ENCODE measurements at regions not wholly inside any gene's neighbourhood (a gene's known extent, or its start where the extent isn't known, plus 50 kb on each side); places are given as distances from the start of the nearest gene placed in this dataset.
"Not testable (repeated sequence)": the region's sequence is repeated elsewhere in the genome, so short reads cannot be mapped to it uniquely, and the experiment has no call there.

- Histone ChIP-seq H3K9me3 (no peaks in the 10 kb centered on the region), H3K4me3 (no peak overlapping the region), H3K27me3 (no peaks in the 10 kb centered on the region), H3K36me3 (no peaks in the 10 kb centered on the region)
- no peak for DNase-seq
Measured at GRCh38 chr3:44117736-44118135, 124.0 kb upstream of the TOPAZ1 start.

- H3K27me3 ChIP-seq: no peaks in the 10 kb centered on the region
- H3K36me3 ChIP-seq: no peaks in the 10 kb centered on the region
- no peak overlapping the region for H3K4me3 ChIP-seq
- no peaks in the 10 kb centered on the region for H3K9me3 ChIP-seq
- no peak for DNase-seq
Measured at GRCh38 chr3:44120721-44121582, 120.7 kb upstream of the TOPAZ1 start.

GRCh38 chr3:44125246-44125645 lies 116.4 kb upstream of the TOPAZ1 start:
- H3K36me3 ChIP-seq: no peaks in the 10 kb centered on the region
- no peaks in the 10 kb centered on the region for H3K27me3 ChIP-seq
- no peak overlapping the region for H3K4me3 ChIP-seq
- no peaks in the 10 kb centered on the region for H3K9me3 ChIP-seq
- no peak for DNase-seq

- no peak for DNase-seq
- H3K4me3 ChIP-seq: no peak overlapping the region
- H3K9me3 ChIP-seq: no peaks in the 10 kb centered on the region
- no peaks in the 10 kb centered on the region for H3K27me3 ChIP-seq
- no peaks in the 10 kb centered on the region for H3K36me3 ChIP-seq
Measured at GRCh38 chr3:44125882-44126281, 115.8 kb upstream of the TOPAZ1 start.

GRCh38 chr3:44128057-44128775 lies 113.5 kb upstream of the TOPAZ1 start:
- no peaks in the 10 kb centered on the region for H3K36me3 ChIP-seq
- no peak for DNase-seq
- H3K27me3 ChIP-seq: no peaks in the 10 kb centered on the region
- H3K4me3 ChIP-seq: no peak overlapping the region
- no peaks in the 10 kb centered on the region for H3K9me3 ChIP-seq

GRCh38 chr3:44130249-44130648 lies 111.4 kb upstream of the TOPAZ1 start:
- Histone ChIP-seq H3K27me3 (no peaks in the 10 kb centered on the region), H3K36me3 (no peaks in the 10 kb centered on the region), H3K9me3 (no peaks in the 10 kb centered on the region), H3K4me3 (no peak overlapping the region)
- no peak for DNase-seq

GRCh38 chr3:44132061-44132460 lies 109.6 kb upstream of the TOPAZ1 start:
- no peaks in the 10 kb centered on the region for H3K27me3 ChIP-seq
- DNase-seq: no peak
- H3K9me3 ChIP-seq: no peaks in the 10 kb centered on the region
- H3K4me3 ChIP-seq: no peak overlapping the region
- no peaks in the 10 kb centered on the region for H3K36me3 ChIP-seq

GRCh38 chr3:44132593-44132992 lies 109.1 kb upstream of the TOPAZ1 start:
- Histone ChIP-seq H3K9me3 (no peaks in the 10 kb centered on the region), H3K27me3 (no peaks in the 10 kb centered on the region), H3K36me3 (no peaks in the 10 kb centered on the region), H3K4me3 (no peak overlapping the region)
- DNase-seq: no peak

- no peak for DNase-seq
- Histone ChIP-seq H3K9me3 (no peaks in the 10 kb centered on the region), H3K36me3 (no peaks in the 10 kb centered on the region), H3K27me3 (no peaks in the 10 kb centered on the region), H3K4me3 (no peak overlapping the region)
Measured at GRCh38 chr3:44136421-44136820, 105.3 kb upstream of the TOPAZ1 start.

- H3K9me3 ChIP-seq: no peaks in the 10 kb centered on the region
- no peak overlapping the region for H3K4me3 ChIP-seq
- no peaks in the 10 kb centered on the region for H3K27me3 ChIP-seq
- no peak for DNase-seq
- H3K36me3 ChIP-seq: no peaks in the 10 kb centered on the region
Measured at GRCh38 chr3:44146073-44146472, 95.6 kb upstream of the TOPAZ1 start.

GRCh38 chr3:44159696-44160300 lies 81.9 kb upstream of the TOPAZ1 start:
- Histone ChIP-seq H3K4me3 (no peak overlapping the region), H3K36me3 (no peaks in the 10 kb centered on the region), H3K9me3 (no peaks in the 10 kb centered on the region), H3K27me3 (no peaks in the 10 kb centered on the region)
- DNase-seq: no peak

GRCh38 chr3:44160818-44161217 lies 80.9 kb upstream of the TOPAZ1 start:
- Histone ChIP-seq H3K27me3 (no peaks in the 10 kb centered on the region), H3K36me3 (no peaks in the 10 kb centered on the region), H3K9me3 (no peaks in the 10 kb centered on the region), H3K4me3 (no peak overlapping the region)
- no peak for DNase-seq

- Histone ChIP-seq H3K36me3 (no peaks in the 10 kb centered on the region), H3K27me3 (no peaks in the 10 kb centered on the region), H3K4me3 (no peak overlapping the region), H3K9me3 (no peaks in the 10 kb centered on the region)
- DNase-seq: no peak
Measured at GRCh38 chr3:44171891-44172290, 69.8 kb upstream of the TOPAZ1 start.

GRCh38 chr3:44172701-44173100 lies 69.0 kb upstream of the TOPAZ1 start:
- not testable (repeated sequence) for DNase-seq, H3K9me3 ChIP-seq, H3K4me3 ChIP-seq, H3K27me3 ChIP-seq, H3K36me3 ChIP-seq

GRCh38 chr3:44173263-44173662 lies 68.4 kb upstream of the TOPAZ1 start:
- Histone ChIP-seq H3K4me3 (no peak overlapping the region), H3K9me3 (no peaks in the 10 kb centered on the region), H3K27me3 (no peaks in the 10 kb centered on the region), H3K36me3 (no peaks in the 10 kb centered on the region)
- no peak for DNase-seq

GRCh38 chr3:44175070-44175469 lies 66.6 kb upstream of the TOPAZ1 start:
- no peak for DNase-seq
- Histone ChIP-seq H3K36me3 (no peaks in the 10 kb centered on the region), H3K9me3 (no peaks in the 10 kb centered on the region), H3K4me3 (no peak overlapping the region), H3K27me3 (no peaks in the 10 kb centered on the region)

GRCh38 chr3:44179246-44179645 lies 62.4 kb upstream of the TOPAZ1 start:
- Histone ChIP-seq H3K4me3 (no peak overlapping the region), H3K9me3 (no peaks in the 10 kb centered on the region), H3K27me3 (no peaks in the 10 kb centered on the region), H3K36me3 (no peaks in the 10 kb centered on the region)
- no peak for DNase-seq
